ENCODE measurements at regions not wholly inside any gene's neighbourhood (a gene's known extent, or its start where the extent isn't known, plus 50 kb on each side); places are given as distances from the start of the nearest gene placed in this dataset.
"Not testable (repeated sequence)": the region's sequence is repeated elsewhere in the genome, so short reads cannot be mapped to it uniquely, and the experiment has no call there.

- DNase-seq (ENCODE audit: low read depth) = no peak
- in situ Hi-C loops (cut with HindIII; ENCODE audit: low sequenced_read_pairs) = no loop called here
- no peak overlapping the region for H3K4me3 ChIP-seq (ENCODE audit: low read depth, low read length)
- TF ChIP-seq, protein P1, sequence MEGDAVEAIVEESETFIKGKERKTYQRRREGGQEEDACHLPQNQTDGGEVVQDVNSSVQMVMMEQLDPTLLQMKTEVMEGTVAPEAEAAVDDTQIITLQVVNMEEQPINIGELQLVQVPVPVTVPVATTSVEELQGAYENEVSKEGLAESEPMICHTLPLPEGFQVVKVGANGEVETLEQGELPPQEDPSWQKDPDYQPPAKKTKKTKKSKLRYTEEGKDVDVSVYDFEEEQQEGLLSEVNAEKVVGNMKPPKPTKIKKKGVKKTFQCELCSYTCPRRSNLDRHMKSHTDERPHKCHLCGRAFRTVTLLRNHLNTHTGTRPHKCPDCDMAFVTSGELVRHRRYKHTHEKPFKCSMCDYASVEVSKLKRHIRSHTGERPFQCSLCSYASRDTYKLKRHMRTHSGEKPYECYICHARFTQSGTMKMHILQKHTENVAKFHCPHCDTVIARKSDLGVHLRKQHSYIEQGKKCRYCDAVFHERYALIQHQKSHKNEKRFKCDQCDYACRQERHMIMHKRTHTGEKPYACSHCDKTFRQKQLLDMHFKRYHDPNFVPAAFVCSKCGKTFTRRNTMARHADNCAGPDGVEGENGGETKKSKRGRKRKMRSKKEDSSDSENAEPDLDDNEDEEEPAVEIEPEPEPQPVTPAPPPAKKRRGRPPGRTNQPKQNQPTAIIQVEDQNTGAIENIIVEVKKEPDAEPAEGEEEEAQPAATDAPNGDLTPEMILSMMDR (IDR thresholded peaks at IDR 0.05; ENCODE audit: low read depth, low read length, missing control alignments) = no peak
Observed at GRCh38 chr3:86849991-86850390, 141.0 kb downstream of the VGLL3 start.

GRCh38 chr3:86845726-86846125 lies 145.2 kb downstream of the VGLL3 start:
- in situ Hi-C loops (cut with HindIII; ENCODE audit: low sequenced_read_pairs) = no loop called here
- TF ChIP-seq, protein P1 (IDR thresholded peaks at IDR 0.05; ENCODE audit: low read depth, low read length, missing control alignments) = no peak
- DNase-seq (ENCODE audit: low read depth) = no peak
- no peak overlapping the region for H3K4me3 ChIP-seq (ENCODE audit: low read depth, low read length)

DNA sequence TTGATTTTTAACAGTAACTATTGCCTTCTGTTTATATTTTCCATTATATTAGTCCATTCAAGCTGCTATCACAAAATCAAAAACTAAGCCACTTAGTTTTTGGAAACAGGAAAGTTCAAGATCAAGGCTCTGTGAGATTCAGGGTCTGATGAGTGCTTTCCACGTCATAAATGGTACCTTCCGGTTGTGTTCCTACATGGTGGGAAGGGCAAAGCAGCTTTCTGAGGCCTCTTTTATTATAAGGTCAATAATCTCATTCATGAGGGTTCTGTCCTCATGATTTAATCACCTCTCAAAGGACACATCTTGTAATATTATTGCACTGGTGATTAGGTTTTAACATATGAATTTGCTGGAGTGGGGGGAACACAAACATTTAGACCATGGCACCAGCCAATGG lies 152.0 kb downstream of the VGLL3 start:
- in situ Hi-C loops (cut with HindIII; ENCODE audit: low sequenced_read_pairs) = no loop called here
- TF ChIP-seq, protein P1 (IDR thresholded peaks at IDR 0.05; ENCODE audit: low read depth, low read length, missing control alignments) = no peak
- no peak overlapping the region for H3K4me3 ChIP-seq (ENCODE audit: low read depth, low read length)
- DNase-seq (ENCODE audit: low read depth) = no peak

GRCh38 chr3:86837871-86838270 lies 153.1 kb downstream of the VGLL3 start:
- TF ChIP-seq, protein P1 (IDR thresholded peaks at IDR 0.05; ENCODE audit: low read depth, low read length, missing control alignments) = no peak
- no peak overlapping the region for H3K4me3 ChIP-seq (ENCODE audit: low read depth, low read length)
- DNase-seq (ENCODE audit: low read depth) = no peak
- in situ Hi-C loops (cut with HindIII; ENCODE audit: low sequenced_read_pairs) = no loop called here

DNA sequence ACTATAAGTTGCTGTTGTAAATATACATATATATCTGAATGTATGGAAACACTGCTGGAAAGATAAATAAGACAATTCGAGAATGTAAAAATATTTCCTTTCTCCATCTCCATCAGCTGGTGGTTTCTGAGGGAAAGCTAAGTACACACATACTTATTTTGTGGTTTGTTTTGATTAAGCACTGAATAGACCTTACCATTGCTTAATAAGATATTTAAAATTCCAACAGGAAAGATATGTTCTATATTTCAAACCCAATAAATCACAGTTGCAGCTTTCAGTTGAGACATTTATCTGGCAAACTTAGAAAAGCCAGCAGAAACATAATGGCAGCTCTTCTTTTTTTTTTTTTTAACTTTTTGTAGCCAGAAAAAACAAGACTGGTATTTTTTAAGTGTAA lies 160.4 kb downstream of the VGLL3 start:
- no peak overlapping the region for H3K4me3 ChIP-seq (ENCODE audit: low read depth, low read length)
- TF ChIP-seq, protein P1 (IDR thresholded peaks at IDR 0.05; ENCODE audit: low read depth, low read length, missing control alignments) = no peak
- DNase-seq (ENCODE audit: low read depth) = peak; percentile 64
- in situ Hi-C loops (cut with HindIII; ENCODE audit: low sequenced_read_pairs) = no loop called here

GRCh38 chr3:86828751-86829150 lies 162.2 kb downstream of the VGLL3 start:
- H3K4me3 ChIP-seq (ENCODE audit: low read depth, low read length) = no peak overlapping the region
- TF ChIP-seq, protein P1 (IDR thresholded peaks at IDR 0.05; ENCODE audit: low read depth, low read length, missing control alignments) = no peak
- in situ Hi-C loops (cut with HindIII; ENCODE audit: low sequenced_read_pairs) = no loop called here
- DNase-seq (ENCODE audit: low read depth) = peak; percentile 42

- in situ Hi-C loops (cut with HindIII; ENCODE audit: low sequenced_read_pairs); DNase-seq (ENCODE audit: low read depth); H3K4me3 ChIP-seq (ENCODE audit: low read depth, low read length): not testable (repeated sequence)
Observed at GRCh38 chr3:86827582-86827981, 163.4 kb downstream of the VGLL3 start.
